GM12872 (cell line): ENCODE measurements at regions not wholly inside any gene's neighbourhood (a gene's known extent, or its start where the extent isn't known, plus 50 kb on each side); places are given as distances from the start of the nearest gene placed in this dataset.

Source experiments
- TF ChIP-seq, protein P1 (sequence below): IDR thresholded peaks from 3 replicates; pipeline ENCODE4 v1.5.1; 2011; ENCODE audit warnings: low read depth, mild to moderate bottlenecking, low read length, moderate library complexity; ENCODE audit not compliant: insufficient read depth

DNA sequence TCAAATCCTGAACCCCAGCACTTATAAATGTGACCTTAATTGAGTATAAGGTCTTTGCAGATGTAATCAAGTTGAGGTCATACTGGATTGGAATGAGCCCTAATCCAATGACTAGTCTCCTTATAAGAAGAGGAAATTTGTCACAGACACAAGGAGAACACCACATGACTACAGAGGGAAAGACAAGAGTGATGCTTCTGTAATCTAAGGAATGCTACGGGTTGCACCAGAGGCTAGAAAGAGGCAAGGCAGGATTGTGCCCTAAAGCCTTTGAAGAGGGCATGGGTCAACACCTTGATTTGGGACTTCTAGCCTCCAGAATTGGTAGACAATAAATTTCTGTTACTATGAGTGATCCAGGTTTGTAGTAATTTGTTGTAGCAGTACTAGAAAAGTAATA, 135.0 kb downstream of the FOXG1 start:
- TF ChIP-seq, protein P1, sequence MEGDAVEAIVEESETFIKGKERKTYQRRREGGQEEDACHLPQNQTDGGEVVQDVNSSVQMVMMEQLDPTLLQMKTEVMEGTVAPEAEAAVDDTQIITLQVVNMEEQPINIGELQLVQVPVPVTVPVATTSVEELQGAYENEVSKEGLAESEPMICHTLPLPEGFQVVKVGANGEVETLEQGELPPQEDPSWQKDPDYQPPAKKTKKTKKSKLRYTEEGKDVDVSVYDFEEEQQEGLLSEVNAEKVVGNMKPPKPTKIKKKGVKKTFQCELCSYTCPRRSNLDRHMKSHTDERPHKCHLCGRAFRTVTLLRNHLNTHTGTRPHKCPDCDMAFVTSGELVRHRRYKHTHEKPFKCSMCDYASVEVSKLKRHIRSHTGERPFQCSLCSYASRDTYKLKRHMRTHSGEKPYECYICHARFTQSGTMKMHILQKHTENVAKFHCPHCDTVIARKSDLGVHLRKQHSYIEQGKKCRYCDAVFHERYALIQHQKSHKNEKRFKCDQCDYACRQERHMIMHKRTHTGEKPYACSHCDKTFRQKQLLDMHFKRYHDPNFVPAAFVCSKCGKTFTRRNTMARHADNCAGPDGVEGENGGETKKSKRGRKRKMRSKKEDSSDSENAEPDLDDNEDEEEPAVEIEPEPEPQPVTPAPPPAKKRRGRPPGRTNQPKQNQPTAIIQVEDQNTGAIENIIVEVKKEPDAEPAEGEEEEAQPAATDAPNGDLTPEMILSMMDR = no peak

DNA sequence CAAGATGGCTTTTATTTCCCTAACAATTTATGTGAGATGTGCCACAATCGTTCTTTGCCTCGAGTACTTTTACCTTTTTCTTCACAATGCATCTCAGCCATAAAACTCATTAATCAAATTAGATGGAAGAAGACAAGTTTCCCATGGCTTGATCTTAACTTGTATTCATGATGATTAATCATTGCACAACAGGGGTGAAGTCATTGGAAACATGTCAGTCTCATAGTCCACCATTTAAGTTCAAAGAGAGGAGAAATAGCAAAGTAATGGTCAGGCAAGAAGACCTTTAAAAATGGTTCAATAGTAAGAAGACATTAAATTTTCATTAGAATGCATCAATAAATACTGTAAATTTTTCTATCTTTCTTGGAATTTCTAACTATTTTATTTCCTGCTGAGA, 136.3 kb downstream of the FOXG1 start:
- TF ChIP-seq, protein P1 = no peak

DNA sequence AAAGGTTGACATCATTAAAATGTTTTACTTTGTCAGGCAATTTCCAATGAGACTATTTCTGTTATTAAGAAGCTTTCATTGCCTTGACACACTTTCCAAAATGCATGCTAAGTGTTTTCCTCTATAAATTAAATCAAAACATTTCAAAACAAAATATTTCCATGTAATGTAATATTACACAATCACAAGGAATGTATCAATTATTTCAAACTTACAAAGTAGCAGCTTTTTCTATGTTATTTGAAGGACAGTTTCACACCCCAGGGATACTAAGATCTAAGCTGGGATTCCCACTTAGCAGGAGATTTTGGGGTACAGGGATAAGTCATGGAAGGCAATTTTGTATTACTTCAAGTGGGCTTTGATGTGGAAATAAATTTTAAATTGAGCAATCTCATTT, 144.9 kb downstream of the FOXG1 start:
- TF ChIP-seq, protein P1 = no peak

GRCh38 chr14:28913056-28913455, 146.5 kb downstream of the FOXG1 start:
- TF ChIP-seq, protein P1 = no peak

DNA sequence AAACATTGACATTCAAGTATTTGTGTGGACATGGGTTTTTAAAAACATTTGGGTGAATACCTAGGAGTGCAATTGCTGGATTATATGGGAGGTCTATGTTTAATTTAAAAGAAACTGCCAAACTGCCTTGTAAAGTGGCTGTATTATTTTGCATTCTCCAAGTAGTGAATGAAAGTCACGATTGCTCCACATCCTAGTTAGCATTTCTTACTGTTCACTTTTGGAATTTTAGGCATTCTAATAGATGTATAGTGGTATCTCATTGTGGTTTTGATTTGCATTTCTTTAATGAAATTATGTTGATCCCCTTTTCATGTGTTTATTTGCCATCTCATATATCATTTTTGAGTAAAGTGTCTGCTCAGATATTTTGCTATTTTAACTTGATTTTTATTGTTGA, 159.5 kb downstream of the FOXG1 start:
- TF ChIP-seq, protein P1 = no peak

GRCh38 chr14:28931999-28932398, 165.4 kb downstream of the FOXG1 start:
- TF ChIP-seq, protein P1 = no peak

DNA sequence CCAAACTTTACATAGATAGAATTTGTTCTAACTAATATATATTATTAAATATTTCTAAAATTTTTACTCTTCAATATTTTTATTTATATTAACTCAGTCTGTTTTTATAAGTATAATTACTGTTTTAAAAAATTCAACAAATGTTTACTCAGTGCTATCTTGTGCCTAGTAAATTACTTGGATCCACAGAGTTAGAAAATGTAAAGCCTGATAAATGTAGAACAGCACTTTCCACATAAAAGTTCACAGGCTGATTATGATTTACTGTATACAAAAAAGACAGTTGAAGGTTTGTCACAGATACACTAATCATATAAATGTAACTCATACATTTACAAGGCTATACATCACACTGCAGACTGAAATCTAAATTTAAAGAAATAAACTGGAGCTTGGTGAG, 170.0 kb downstream of the FOXG1 start:
- TF ChIP-seq, protein P1 = no peak

DNA sequence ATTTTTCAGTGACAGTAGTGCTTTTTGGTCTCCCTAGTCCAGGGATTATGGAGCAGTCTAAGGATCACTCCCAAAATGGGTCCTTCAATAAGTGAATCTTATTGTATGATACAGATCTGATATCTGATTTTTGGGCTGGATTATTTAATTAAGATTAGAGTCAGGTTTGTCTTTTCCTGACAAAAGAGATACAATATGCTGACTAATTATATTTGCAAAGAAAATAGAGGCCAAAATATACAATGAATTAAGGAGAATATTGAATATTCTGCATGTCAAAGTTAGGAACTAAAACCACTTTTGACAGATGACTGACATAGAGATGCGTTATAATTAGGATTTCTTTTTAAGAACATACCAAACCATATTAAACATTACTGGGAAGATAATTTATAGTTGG, 175.2 kb downstream of the FOXG1 start:
- TF ChIP-seq, protein P1 = no peak
